ENCODE measurements at regions not wholly inside any gene's neighbourhood (a gene's known extent, or its start where the extent isn't known, plus 50 kb on each side); places are given as distances from the start of the nearest gene placed in this dataset.
"Not testable (repeated sequence)": the region's sequence is repeated elsewhere in the genome, so short reads cannot be mapped to it uniquely, and the experiment has no call there.

GRCh38 chr2:89305623-89306022 lies 614.1 kb downstream of the RPIA start:
- not testable (repeated sequence) for DNase-seq (ENCODE audit: low spot score)

GRCh38 chr2:89306869-89307637 lies 615.6 kb downstream of the RPIA start:
- not testable (repeated sequence) for DNase-seq (ENCODE audit: low spot score)

- DNase-seq (ENCODE audit: low spot score): not testable (repeated sequence)
These were observed 627.5 kb downstream of the RPIA start for GRCh38 chr2:89318990-89319389.

- not testable (repeated sequence) for DNase-seq (ENCODE audit: low spot score)
These were observed 634.4 kb downstream of the RPIA start for GRCh38 chr2:89325894-89326293.

GRCh38 chr2:89326455-89326854 lies 635.0 kb downstream of the RPIA start:
- DNase-seq (ENCODE audit: low spot score): peak; percentile 60

- DNase-seq (ENCODE audit: low spot score): not testable (repeated sequence)
These were observed 637.3 kb downstream of the RPIA start for GRCh38 chr2:89328790-89329189.

Data from SW480 (cell line).